ENCODE measurements at regions not wholly inside any gene's neighbourhood (a gene's known extent, or its start where the extent isn't known, plus 50 kb on each side); places are given as distances from the start of the nearest gene placed in this dataset.
"Not testable (repeated sequence)": the region's sequence is repeated elsewhere in the genome, so short reads cannot be mapped to it uniquely, and the experiment has no call there.

GRCh38 chr5:87732875-87733768, 320.4 kb upstream of the CCNH start:
- no peak for DNase-seq

- no peak for DNase-seq
Observed at GRCh38 chr5:87729781-87730180, 317.1 kb upstream of the CCNH start.

GRCh38 chr5:87722286-87722685, 309.6 kb upstream of the CCNH start:
- DNase-seq: no peak

GRCh38 chr5:87718224-87718925, 305.6 kb upstream of the CCNH start:
- not testable (repeated sequence) for DNase-seq

- no peak for DNase-seq
Observed at GRCh38 chr5:87717761-87718160, 305.0 kb upstream of the CCNH start.

- no peak for DNase-seq
Observed at GRCh38 chr5:87705876-87706275, 293.1 kb upstream of the CCNH start.

- DNase-seq: no peak
Observed at GRCh38 chr5:87686975-87687374, 274.2 kb upstream of the CCNH start.

GRCh38 chr5:87686018-87686417, 273.3 kb upstream of the CCNH start:
- DNase-seq: no peak

- DNase-seq: no peak
Observed at GRCh38 chr5:87674235-87674634, 261.5 kb upstream of the CCNH start.

- no peak for DNase-seq
Observed at GRCh38 chr5:87671146-87671545, 258.4 kb upstream of the CCNH start.

GRCh38 chr5:87665166-87665565, 252.4 kb upstream of the CCNH start:
- no peak for DNase-seq

- DNase-seq: peak; percentile 4
Observed at GRCh38 chr5:87661784-87662566, 249.2 kb upstream of the CCNH start.

- DNase-seq: no peak
Observed at GRCh38 chr5:87653242-87653641, 240.5 kb upstream of the CCNH start.

GRCh38 chr5:87650284-87650683, 237.6 kb upstream of the CCNH start:
- DNase-seq: no peak

GRCh38 chr5:87649455-87649854, 236.7 kb upstream of the CCNH start:
- DNase-seq: no peak

- DNase-seq: no peak
Observed at GRCh38 chr5:87645224-87645623, 232.5 kb upstream of the CCNH start.

GRCh38 chr5:87640902-87641301, 228.2 kb upstream of the CCNH start:
- no peak for DNase-seq

- DNase-seq: no peak
Observed at GRCh38 chr5:87627363-87627762, 214.6 kb upstream of the CCNH start.

- DNase-seq: no peak
Observed at GRCh38 chr5:87608385-87608784, 195.7 kb upstream of the CCNH start.

- no peak for DNase-seq
Observed at GRCh38 chr5:87605663-87606062, 192.9 kb upstream of the CCNH start.

GRCh38 chr5:87599778-87600177, 187.0 kb upstream of the CCNH start:
- no peak for DNase-seq

GRCh38 chr5:87598460-87598859, 185.7 kb upstream of the CCNH start:
- DNase-seq: no peak

GRCh38 chr5:87594566-87594965, 181.8 kb upstream of the CCNH start:
- no peak for DNase-seq

- DNase-seq: no peak
Observed at GRCh38 chr5:87589587-87589986, 176.9 kb upstream of the CCNH start.

All from NCI-H1048 (cell line).